Sigmoid colon (tissue), 6 donors: ENCODE measurements at regions not wholly inside any gene's neighbourhood (a gene's known extent, or its start where the extent isn't known, plus 50 kb on each side); places are given as distances from the start of the nearest gene placed in this dataset.

Experiments
- DNase-seq: peaks from one replicate; pipeline ENCODE4 v3.0.0-alpha.2; 2019
- H3K27ac ChIP-seq, 4 donors: fragments of 200-600 bp; sonication (generic); one replicate each; pipeline ENCODE4 v1.5.1; 2016 to 2019; ENCODE audit warnings: mild to moderate bottlenecking in 1 of 4
- H3K27me3 ChIP-seq, 3 donors: fragments of 200-600 bp; sonication (generic); one replicate each; pipeline ENCODE4 v1.5.1; 2019; ENCODE audit warnings: mild to moderate bottlenecking in 1 of 3
- H3K36me3 ChIP-seq, 4 donors: fragments of 200-600 bp; sonication (generic); one replicate each; pipeline ENCODE4 v1.5.1; 2016 to 2019
- H3K4me1 ChIP-seq, 4 donors: fragments of 200-600 bp; sonication (generic); one replicate each; pipeline ENCODE4 v1.5.1; 2017 to 2019
- H3K4me3 ChIP-seq, 4 donors: fragments of 200-600 bp; sonication (generic); one replicate each; pipeline ENCODE4 v1.5.1; 2017 to 2019; ENCODE audit warnings: mild to moderate bottlenecking in 2 of 4, moderate library complexity in 1 of 4
- H3K9me3 ChIP-seq, 4 donors: fragments of 200-600 bp in 3 of 4; sonication (generic) in 3 of 4; one replicate each; pipeline versions ENCODE4 v1.5.1 to v1.6.1; 2013 to 2019
- EP300 ChIP-seq, 4 donors: sonication (generic); formaldehyde crosslinking; IDR thresholded peaks; one replicate each; pipeline ENCODE4 v1.6.1; 2017; ENCODE audit warnings: antibody characterized with exemption in 4 of 4
- POLR2A ChIP-seq, 2 donors: fragments of 450-650 bp; IDR thresholded peaks; one replicate each; pipeline ENCODE4 v1.6.1; 2016; ENCODE audit warnings: antibody characterized with exemption in 2 of 2, mild to moderate bottlenecking in 2 of 2, moderate library complexity in 2 of 2
- POLR2AphosphoS5 ChIP-seq, 4 donors: sonication (generic); formaldehyde crosslinking; IDR thresholded peaks; one replicate each; pipeline ENCODE4 v1.6.1; 2017; ENCODE audit warnings: antibody characterized with exemption in 4 of 4
- WGBS, 2 donors: extraction: QIAGEN DNeasy Blood & Tissue Kit; methylation state at CpG; one replicate each; pipeline ENCODE4 v1.1.7; 2013; 5-methylcytosine and 5-hydroxymethylcytosine counted together
- intact Hi-C: fragments of 100-400 bp; cut with DNase I; formaldehyde crosslinking; loops from one replicate; pipeline ENCODE4 v1.15.1; 2023
- TF ChIP-seq, protein P1 (sequence below), 4 experiments: fragments of 450-650 bp in 3 of 4; fragments of 200-600 bp in 1 of 4; IDR thresholded peaks; one replicate each; pipeline ENCODE4 v1.5.1; 2016 to 2019; ENCODE audit warnings: antibody characterized with exemption in 4 of 4, mild to moderate bottlenecking in 3 of 4, moderate library complexity in 2 of 4
- donor health status: healthy with polysubstance abuse.
- donor health status: healthy.

GRCh38 chr1:184197831-184198230, 146.3 kb downstream of the TSEN15 start:
- TF ChIP-seq, protein P1, sequence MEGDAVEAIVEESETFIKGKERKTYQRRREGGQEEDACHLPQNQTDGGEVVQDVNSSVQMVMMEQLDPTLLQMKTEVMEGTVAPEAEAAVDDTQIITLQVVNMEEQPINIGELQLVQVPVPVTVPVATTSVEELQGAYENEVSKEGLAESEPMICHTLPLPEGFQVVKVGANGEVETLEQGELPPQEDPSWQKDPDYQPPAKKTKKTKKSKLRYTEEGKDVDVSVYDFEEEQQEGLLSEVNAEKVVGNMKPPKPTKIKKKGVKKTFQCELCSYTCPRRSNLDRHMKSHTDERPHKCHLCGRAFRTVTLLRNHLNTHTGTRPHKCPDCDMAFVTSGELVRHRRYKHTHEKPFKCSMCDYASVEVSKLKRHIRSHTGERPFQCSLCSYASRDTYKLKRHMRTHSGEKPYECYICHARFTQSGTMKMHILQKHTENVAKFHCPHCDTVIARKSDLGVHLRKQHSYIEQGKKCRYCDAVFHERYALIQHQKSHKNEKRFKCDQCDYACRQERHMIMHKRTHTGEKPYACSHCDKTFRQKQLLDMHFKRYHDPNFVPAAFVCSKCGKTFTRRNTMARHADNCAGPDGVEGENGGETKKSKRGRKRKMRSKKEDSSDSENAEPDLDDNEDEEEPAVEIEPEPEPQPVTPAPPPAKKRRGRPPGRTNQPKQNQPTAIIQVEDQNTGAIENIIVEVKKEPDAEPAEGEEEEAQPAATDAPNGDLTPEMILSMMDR (IDR thresholded peaks at IDR 0.05), result no peak
- no peak for TF ChIP-seq POLR2AphosphoS5 (IDR thresholded peaks at IDR 0.05)
- no peak for TF ChIP-seq POLR2A (IDR thresholded peaks at IDR 0.05)
- TF ChIP-seq EP300 (IDR thresholded peaks at IDR 0.05), result no peak
- H3K9me3 ChIP-seq, result no peaks in the 10 kb centered on the region
- no peaks in the 10 kb centered on the region for H3K36me3 ChIP-seq
- WGBS, 2 donors, result 94 to 96% methylated on average over 7 of the region's 7 CpGs
- DNase-seq, result no peak
- intact Hi-C loops, result no loop called here
- no peak overlapping the region for H3K4me3 ChIP-seq
- peaks cover 0 to 20% (median 0%) of the 10 kb centered on the region in 4 donors for H3K4me1 ChIP-seq
- H3K27ac ChIP-seq, result no peak overlapping the region
- no peaks in the 10 kb centered on the region for H3K27me3 ChIP-seq

- intact Hi-C loops, result no loop called here
- Histone ChIP-seq H3K27me3 (no peaks in the 10 kb centered on the region), H3K4me3 (no peak overlapping the region), H3K9me3 (no peaks in the 10 kb centered on the region), H3K4me1 (peaks cover 0 to 8% (median 0%) of the 10 kb centered on the region in 4 donors), H3K27ac (no peak overlapping the region), H3K36me3 (no peaks in the 10 kb centered on the region)
- no peak for TF ChIP-seq POLR2A (IDR thresholded peaks at IDR 0.05)
- TF ChIP-seq, protein P1 (IDR thresholded peaks at IDR 0.05), result no peak
- TF ChIP-seq POLR2AphosphoS5 (IDR thresholded peaks at IDR 0.05), result no peak
- no peak for TF ChIP-seq EP300 (IDR thresholded peaks at IDR 0.05)
- DNase-seq, result no peak
- WGBS, 2 donors, result 88 to 94% methylated on average over 1 of the region's 1 CpG
Observed at GRCh38 chr1:184199036-184199435, 147.5 kb downstream of the TSEN15 start.

- H3K9me3 ChIP-seq, result no peaks in the 10 kb centered on the region
- no peak for DNase-seq
- H3K36me3 ChIP-seq, result no peaks in the 10 kb centered on the region
- intact Hi-C loops, result no loop called here
- no peak overlapping the region for H3K27ac ChIP-seq
- H3K27me3 ChIP-seq, result no peaks in the 10 kb centered on the region
- WGBS, 2 donors, result 70 to 72% methylated on average over 4 of the region's 4 CpGs
- H3K4me3 ChIP-seq, result no peak overlapping the region
- TF ChIP-seq, protein P1 (IDR thresholded peaks at IDR 0.05), result no peak
- TF ChIP-seq EP300 (IDR thresholded peaks at IDR 0.05) (no peak), POLR2AphosphoS5 (IDR thresholded peaks at IDR 0.05) (no peak), POLR2A (IDR thresholded peaks at IDR 0.05) (no peak)
- H3K4me1 ChIP-seq, result peaks cover 0 to 3% (median 0%) of the 10 kb centered on the region in 4 donors
Observed at GRCh38 chr1:184199438-184200085, 148.0 kb downstream of the TSEN15 start.

GRCh38 chr1:184208622-184209021, 157.1 kb downstream of the TSEN15 start:
- H3K27me3 ChIP-seq, result no peaks in the 10 kb centered on the region
- TF ChIP-seq, protein P1 (IDR thresholded peaks at IDR 0.05), result no peak
- TF ChIP-seq POLR2AphosphoS5 (IDR thresholded peaks at IDR 0.05) (no peak), POLR2A (IDR thresholded peaks at IDR 0.05) (no peak), EP300 (IDR thresholded peaks at IDR 0.05) (no peak)
- no peak for DNase-seq
- no peaks in the 10 kb centered on the region for H3K36me3 ChIP-seq
- H3K27ac ChIP-seq, result no peak overlapping the region
- peaks cover 0 to 10% (median 0%) of the 10 kb centered on the region in 4 donors for H3K4me1 ChIP-seq
- no peak overlapping the region for H3K4me3 ChIP-seq
- intact Hi-C loops, result no loop called here
- H3K9me3 ChIP-seq, result no peaks in the 10 kb centered on the region
- WGBS, 2 donors, result 85 to 92% methylated on average over 2 of the region's 2 CpGs

- 74 to 86% methylated on average over 2 of the region's 2 CpGs for WGBS, 2 donors
- intact Hi-C loops, result no loop called here
- peak; percentile 68 for DNase-seq
Observed at GRCh38 chr1:184210031-184210430, 158.5 kb downstream of the TSEN15 start.

More at GRCh38 chr1:184210031-184210430, 158.5 kb downstream of the TSEN15 start:
- Histone ChIP-seq H3K4me3 (no peak overlapping the region), H3K27me3 (no peaks in the 10 kb centered on the region), H3K36me3 (no peaks in the 10 kb centered on the region), H3K4me1 (peaks cover 0 to 10% (median 0%) of the 10 kb centered on the region in 4 donors), H3K9me3 (no peaks in the 10 kb centered on the region), H3K27ac (no peak overlapping the region)
- TF ChIP-seq POLR2A (IDR thresholded peaks at IDR 0.05) (no peak), POLR2AphosphoS5 (IDR thresholded peaks at IDR 0.05) (no peak), EP300 (IDR thresholded peaks at IDR 0.05) (no peak)
- TF ChIP-seq, protein P1 (IDR thresholded peaks at IDR 0.05), result no peak
